ENCODE measurements at regions not wholly inside any gene's neighbourhood (a gene's known extent, or its start where the extent isn't known, plus 50 kb on each side); places are given as distances from the start of the nearest gene placed in this dataset.

GRCh38 chrX:56068274-56068758 is 163.8 kb upstream of the KLF8 start:
- no peak for TF ChIP-seq CTCF (IDR thresholded peaks at IDR 0.05; ENCODE audit: insufficient read depth, low read length, missing control alignments)
- ChIA-PET POLR2A (no interaction called here), CTCF (no interaction called here)
- no peak for DNase-seq (ENCODE audit: low read depth, low spot score)
- no peak overlapping the region for H3K4me3 ChIP-seq (ENCODE audit: low read depth, low read length)

GRCh38 chrX:56069299-56069931 is 162.7 kb upstream of the KLF8 start:
- POLR2A ChIA-PET, result no interaction called here
- no peak for DNase-seq (ENCODE audit: low read depth, low spot score)
- CTCF ChIA-PET, result no interaction called here
- H3K4me3 ChIP-seq (ENCODE audit: low read depth, low read length), result no peak overlapping the region
- no peak for TF ChIP-seq CTCF (IDR thresholded peaks at IDR 0.05; ENCODE audit: insufficient read depth, low read length, missing control alignments)

- DNase-seq (ENCODE audit: low read depth, low spot score), result no peak
- CTCF ChIA-PET, result no interaction called here
- no peak overlapping the region for H3K4me3 ChIP-seq (ENCODE audit: low read depth, low read length)
- POLR2A ChIA-PET, result no interaction called here
- no peak for TF ChIP-seq CTCF (IDR thresholded peaks at IDR 0.05; ENCODE audit: insufficient read depth, low read length, missing control alignments)
Measured at GRCh38 chrX:56089376-56089775, 142.8 kb upstream of the KLF8 start.

- TF ChIP-seq CTCF (IDR thresholded peaks at IDR 0.05; ENCODE audit: insufficient read depth, low read length, missing control alignments), result no peak
- DNase-seq (ENCODE audit: low read depth, low spot score), result no peak
- ChIA-PET CTCF (no interaction called here), POLR2A (no interaction called here)
- no peak overlapping the region for H3K4me3 ChIP-seq (ENCODE audit: low read depth, low read length)
Measured at GRCh38 chrX:56099271-56099670, 132.9 kb upstream of the KLF8 start.

GRCh38 chrX:56107320-56107719 is 124.8 kb upstream of the KLF8 start:
- ChIA-PET CTCF (no interaction called here), POLR2A (no interaction called here)
- DNase-seq (ENCODE audit: low read depth, low spot score), result no peak
- TF ChIP-seq CTCF (IDR thresholded peaks at IDR 0.05; ENCODE audit: insufficient read depth, low read length, missing control alignments), result no peak
- no peak overlapping the region for H3K4me3 ChIP-seq (ENCODE audit: low read depth, low read length)

GRCh38 chrX:56113785-56114436 is 118.2 kb upstream of the KLF8 start:
- TF ChIP-seq CTCF (IDR thresholded peaks at IDR 0.05; ENCODE audit: insufficient read depth, low read length, missing control alignments), result no peak
- POLR2A ChIA-PET, result no interaction called here
- no peak for DNase-seq (ENCODE audit: low read depth, low spot score)
- no peak overlapping the region for H3K4me3 ChIP-seq (ENCODE audit: low read depth, low read length)
- CTCF ChIA-PET, result no interaction called here

Measured in AG04449 (cell line).